Erythroblast (primary cell): ENCODE measurements at regions not wholly inside any gene's neighbourhood (a gene's known extent, or its start where the extent isn't known, plus 50 kb on each side); places are given as distances from the start of the nearest gene placed in this dataset.

ENCODE experiments used
- GATA1 ChIP-seq: IDR thresholded peaks from 2 replicates; pipeline ENCODE4 v1.6.1; 2011; ENCODE audit warnings: low read depth, mild to moderate bottlenecking, control low read depth, low read length, moderate library complexity
- POLR2A ChIP-seq: IDR thresholded peaks from 2 replicates; pipeline ENCODE4 v1.6.1; 2011; ENCODE audit warnings: mild to moderate bottlenecking, low read length

DNA sequence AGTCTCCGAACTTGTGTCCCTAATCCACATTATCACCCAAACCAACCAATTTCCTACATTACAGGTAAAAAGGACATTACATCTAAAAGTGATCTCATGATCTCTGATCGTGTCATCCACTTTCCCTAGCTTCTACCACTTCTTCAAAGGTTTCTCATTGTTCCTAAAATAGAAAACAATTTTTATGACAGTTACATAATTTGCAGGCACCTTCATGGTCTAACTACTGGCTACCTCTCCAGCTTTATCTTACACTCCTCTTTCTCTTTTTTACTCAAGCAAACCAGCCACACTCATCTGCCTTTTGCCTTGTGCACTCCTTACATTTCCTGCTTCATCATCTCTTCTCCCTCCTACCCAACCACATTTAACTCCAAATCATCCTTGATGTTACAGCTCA is 886.7 kb upstream of the SORCS1 start:
- no peak for TF ChIP-seq POLR2A
- TF ChIP-seq GATA1: no peak
